H1 (cell line): ENCODE measurements at regions not wholly inside any gene's neighbourhood (a gene's known extent, or its start where the extent isn't known, plus 50 kb on each side); places are given as distances from the start of the nearest gene placed in this dataset.

Source experiments
- CTCF ChIA-PET: fragments of 300-600 bp; sonication (Branson Sonifier 250); formaldehyde crosslinking; loops from one replicate; lab custom pipeline; 2021; ENCODE audit not compliant: partially characterized antibody; lab: Charles Lee
- POLR2A ChIA-PET: fragments of 300-600 bp; sonication (Branson Sonifier 250); formaldehyde crosslinking; loops from one replicate; lab custom pipeline; 2021; ENCODE audit warnings: inconsistent platforms; ENCODE audit not compliant: partially characterized antibody; lab: Charles Lee
- DNase-seq, 2 experiments: peaks; one replicate each; pipeline versions ENCODE4 v3.0.0 to v3.0.0-alpha.2; 2010 to 2022; ENCODE audit warnings: low spot score in 2 of 2, low read depth in 1 of 2, mixed read lengths in 1 of 2
- FAIRE-seq: peaks from 2 replicates; lab custom pipeline; 2011; peaks lifted over from hg19 to GRCh38; lab: Jason Lieb, UNC
- H2AFZ ChIP-seq: 2 replicates; pipeline ENCODE4 v1.8.1; 2012; ENCODE audit warnings: low read length, inconsistent platforms
- H2AK5ac ChIP-seq: 2 replicates; pipeline ENCODE4 v1.6.1; 2013; ENCODE audit warnings: low read depth, low read length
- H2BK120ac ChIP-seq: replicated peaks from 2 replicates; pipeline ENCODE3; 2013; ENCODE audit warnings: low read depth, low read length, inconsistent platforms
- H2BK12ac ChIP-seq: 2 replicates; pipeline ENCODE4 v1.6.1; 2013; ENCODE audit warnings: low read depth, low read length
- H2BK15ac ChIP-seq: 2 replicates; pipeline ENCODE4 v1.6.1; 2013; ENCODE audit warnings: low read length
- H2BK20ac ChIP-seq: 2 replicates; pipeline ENCODE4 v1.6.1; 2013; ENCODE audit warnings: low read length
- H2BK5ac ChIP-seq: 2 replicates; pipeline ENCODE4 v1.6.1; 2013; ENCODE audit warnings: low read depth, low read length
- H3K14ac ChIP-seq: 2 replicates; pipeline ENCODE4 v1.6.1; 2013; ENCODE audit warnings: inconsistent platforms; ENCODE audit not compliant: insufficient read length
- H3K18ac ChIP-seq: 2 replicates; pipeline ENCODE4 v1.6.1; 2013; ENCODE audit warnings: low read length; ENCODE audit errors: extremely low read depth
- H3K23ac ChIP-seq: 2 replicates; pipeline ENCODE4 v1.6.1; 2013; ENCODE audit warnings: inconsistent platforms; ENCODE audit not compliant: insufficient read length
- H3K23me2 ChIP-seq: 2 replicates; pipeline ENCODE4 v1.6.1; 2013; ENCODE audit warnings: low read depth, low read length
- H3K27ac ChIP-seq: 2 replicates; pipeline ENCODE4 v1.6.1; 2011; ENCODE audit warnings: low read depth, low read length, inconsistent platforms
- H3K27me3 ChIP-seq, 4 experiments: replicated peaks in 1 of 4; 1 replicate in 1 of 4; 2 replicates in 3 of 4; pipeline versions ENCODE4 v1.6.1 to v1.8.1; 2011 to 2013; ENCODE audit warnings: low read length in 3 of 4, mild to moderate bottlenecking in 3 of 4, inconsistent platforms in 2 of 4, mixed read lengths in 2 of 4, moderate library complexity in 1 of 4; ENCODE audit not compliant: control insufficient read depth in 3 of 4, insufficient read depth in 3 of 4; ENCODE audit errors: extremely low read depth in 1 of 4
- H3K36me3 ChIP-seq, 4 experiments: 2 replicates each; pipeline versions ENCODE4 v1.6.1 to v1.8.1; 2011 to 2013; ENCODE audit warnings: mild to moderate bottlenecking in 4 of 4, low read length in 3 of 4, moderate library complexity in 2 of 4, control low read depth in 1 of 4, inconsistent platforms in 1 of 4; ENCODE audit not compliant: insufficient read depth in 4 of 4, control insufficient read depth in 2 of 4
- H3K4ac ChIP-seq: replicated peaks from 2 replicates; pipeline ENCODE3; 2013; ENCODE audit warnings: low read length, low read depth, mixed read lengths, inconsistent platforms; ENCODE audit not compliant: insufficient read length
- H3K4me1 ChIP-seq, 4 experiments: replicated peaks in 1 of 4; 1 replicate in 1 of 4; 2 replicates in 3 of 4; pipeline versions ENCODE4 v1.6.1 to v1.8.1; 2011 to 2013; ENCODE audit warnings: low read length in 3 of 4, inconsistent platforms in 2 of 4, mixed read lengths in 1 of 4; ENCODE audit not compliant: insufficient read depth in 4 of 4, control insufficient read depth in 3 of 4
- H3K4me2 ChIP-seq, 2 experiments: 2 replicates each; pipeline versions ENCODE4 v1.6.1 to v1.8.1; 2011 to 2013; ENCODE audit warnings: low read depth in 2 of 2, low read length in 2 of 2, control low read depth in 1 of 2, inconsistent platforms in 1 of 2, mild to moderate bottlenecking in 1 of 2; ENCODE audit not compliant: insufficient read depth in 1 of 2
- H3K4me3 ChIP-seq, 4 experiments: fragments of 200-600, 300-600 bp in 1 of 4; sonication (generic), shearing (Covaris generic), sonication (Bioruptor Twin) in 1 of 4; 2 replicates each; pipeline versions ENCODE4 v1.5.1 to v1.8.1; 2011 to 2016; ENCODE audit warnings: low read length in 4 of 4, low read depth in 3 of 4, control low read depth in 2 of 4, inconsistent platforms in 2 of 4, mild to moderate bottlenecking in 2 of 4, mixed read lengths in 1 of 4, moderate library complexity in 1 of 4; ENCODE audit not compliant: insufficient read depth in 2 of 4; ENCODE audit errors: extremely low read depth in 1 of 4
- H3K56ac ChIP-seq: replicated peaks from 2 replicates; pipeline ENCODE3; 2013; ENCODE audit warnings: low read depth, mild to moderate bottlenecking, mixed read lengths, low read length, inconsistent platforms; ENCODE audit not compliant: insufficient read length
- H3K79me1 ChIP-seq: 2 replicates; pipeline ENCODE4 v1.6.1; 2013; ENCODE audit warnings: low read depth, low read length, control low read depth
- H3K79me2 ChIP-seq, 2 experiments: 2 replicates each; pipeline versions ENCODE4 v1.6.1 to v1.8.1; 2012 to 2013; ENCODE audit warnings: low read length in 2 of 2, mild to moderate bottlenecking in 2 of 2, inconsistent platforms in 1 of 2; ENCODE audit not compliant: insufficient read depth in 2 of 2, control insufficient read depth in 1 of 2
- H3K9ac ChIP-seq, 4 experiments: replicated peaks in 1 of 4; 1 replicate in 1 of 4; 2 replicates in 3 of 4; pipeline versions ENCODE4 v1.6.1 to v1.8.1; 2011 to 2013; ENCODE audit warnings: low read depth in 3 of 4, low read length in 3 of 4, control low read depth in 2 of 4, mild to moderate bottlenecking in 2 of 4, moderate library complexity in 2 of 4, inconsistent platforms in 1 of 4; ENCODE audit errors: extremely low read depth in 1 of 4
- H3K9me3 ChIP-seq, 2 experiments: 2 replicates each; pipeline versions ENCODE4 v1.6.1 to v1.8.1; 2012 to 2013; ENCODE audit warnings: mild to moderate bottlenecking in 2 of 2, moderate library complexity in 2 of 2, control low read depth in 1 of 2, inconsistent platforms in 1 of 2, low read depth in 1 of 2, low read length in 1 of 2, mixed read lengths in 1 of 2; ENCODE audit not compliant: insufficient read depth in 2 of 2
- H4K20me1 ChIP-seq, 2 experiments: replicated peaks in 1 of 2; 2 replicates each; pipeline versions ENCODE3 to v1.8.1; 2011 to 2013; ENCODE audit warnings: inconsistent platforms in 2 of 2, low read length in 2 of 2, mild to moderate bottlenecking in 1 of 2; ENCODE audit not compliant: insufficient read depth in 2 of 2, control insufficient read depth in 1 of 2
- H4K5ac ChIP-seq: 2 replicates; pipeline ENCODE4 v1.6.1; 2013; ENCODE audit warnings: low read length, low read depth, mixed read lengths, inconsistent platforms; ENCODE audit not compliant: insufficient read length
- H4K8ac ChIP-seq: 2 replicates; pipeline ENCODE4 v1.8.0; 2013; ENCODE audit warnings: mild to moderate bottlenecking, moderate library complexity, low read length, inconsistent platforms; ENCODE audit not compliant: insufficient read depth; ENCODE audit errors: extremely low read depth
- H4K91ac ChIP-seq: replicated peaks from 2 replicates; pipeline ENCODE3; 2013; ENCODE audit warnings: low read length, mixed read lengths, inconsistent platforms; ENCODE audit not compliant: insufficient read length
- ATF2 ChIP-seq: IDR thresholded peaks from 2 replicates; pipeline ENCODE4 v1.6.1; 2012; ENCODE audit warnings: low read length, inconsistent platforms
- BACH1 ChIP-seq: IDR thresholded peaks from 2 replicates; pipeline ENCODE4 v1.6.1; 2012; ENCODE audit warnings: low read length, improper control_type of control experiment
- CTCF ChIP-seq, 3 experiments: IDR thresholded peaks; 1 replicate in 2 of 3; 2 replicates in 1 of 3; pipeline versions ENCODE4 v1.5.1 to v1.6.1; 2011; ENCODE audit warnings: low read length in 3 of 3, mild to moderate bottlenecking in 3 of 3, inconsistent platforms in 2 of 3, low read depth in 1 of 3, moderate library complexity in 1 of 3; ENCODE audit not compliant: insufficient read depth in 1 of 3; ENCODE audit errors: control extremely low read depth in 1 of 3
- E2F6 ChIP-seq: IDR thresholded peaks from 2 replicates; pipeline ENCODE4 v1.6.1; 2012; ENCODE audit warnings: inconsistent platforms
- HDAC2 ChIP-seq, 2 experiments: fragments of 300-600 bp in 1 of 2; sonication (generic) in 1 of 2; IDR thresholded peaks; 2 replicates each; pipeline ENCODE4 v1.6.1; 2011 to 2012; ENCODE audit warnings: low read depth in 2 of 2, low read length in 2 of 2, mild to moderate bottlenecking in 2 of 2, moderate library complexity in 2 of 2, borderline replicate concordance in 1 of 2, inconsistent platforms in 1 of 2
- KDM5A ChIP-seq: fragments of 200-600 bp; IDR thresholded peaks from 2 replicates; pipeline ENCODE4 v1.7.1; 2012; ENCODE audit warnings: mild to moderate bottlenecking, low read length, inconsistent platforms, mixed read lengths
- POLR2AphosphoS5 ChIP-seq: IDR thresholded peaks from 2 replicates; pipeline ENCODE4 v1.6.1; 2011; ENCODE audit warnings: low read depth, low read length
- TAF1 ChIP-seq: IDR thresholded peaks from 2 replicates; pipeline ENCODE4 v1.6.1; 2011; ENCODE audit warnings: mild to moderate bottlenecking, low read depth, low read length
- TEAD4 ChIP-seq: IDR thresholded peaks from 2 replicates; pipeline ENCODE4 v1.6.1; 2012; ENCODE audit warnings: low read depth, low read length, inconsistent platforms, mixed read lengths
- WGBS, 2 experiments: shearing (Covaris generic) in 1 of 2; methylation state at CpG; one replicate each; pipeline versions ENCODE4 v1.1.6 to v1.1.7; 2013 to 2015; ENCODE audit warnings: low lambda C conversion rate in 2 of 2, mixed read lengths in 2 of 2, inconsistent platforms in 1 of 2, low coverage in 1 of 2, missing lambda C conversion rate in 1 of 2; ENCODE audit not compliant: insufficient replicate concordance in 2 of 2, insufficient coverage in 1 of 2, insufficient read length in 1 of 2; ENCODE audit errors: extremely low coverage in 1 of 2, missing lambda C conversion rate in 1 of 2; 5-methylcytosine and 5-hydroxymethylcytosine counted together

GRCh38 chr9:13027879-13028278 is 251.6 kb downstream of the MPDZ start:
- WGBS, 2 experiments: 87% methylated on average over 6 of the region's 6 CpGs; no CpG with 5 or more reads in 1 of the 2 experiments
- H3K27me3 ChIP-seq: no peaks in the 10 kb centered on the region
- POLR2A ChIA-PET: no interaction called here
- no peak for TF ChIP-seq HDAC2 (IDR thresholded peaks at IDR 0.05; ENCODE audit: borderline replicate concordance in 1 of 2, low read depth in 2 of 2, low read length in 2 of 2)
- no peak for TF ChIP-seq TEAD4
- no peak for TF ChIP-seq BACH1
- TF ChIP-seq TAF1: no peak
- no peak for TF ChIP-seq ATF2
- TF ChIP-seq E2F6: no peak
- no peak for TF ChIP-seq POLR2AphosphoS5
- no peak for TF ChIP-seq KDM5A
- TF ChIP-seq CTCF (IDR thresholded peaks at IDR 0.05; ENCODE audit: control extremely low read depth in 1 of 3, insufficient read depth in 1 of 3, low read depth in 1 of 3, low read length in 3 of 3): no peak

More at GRCh38 chr9:13027879-13028278, 251.6 kb downstream of the MPDZ start:
- FAIRE-seq: no peak
- Histone ChIP-seq H4K8ac (no peak overlapping the region), H3K23me2 (no peaks in the 10 kb centered on the region), H2BK15ac (no peak overlapping the region), H3K4me2 (no peak overlapping the region), H3K18ac (no peak overlapping the region), H3K27ac (no peak overlapping the region), H2AFZ (no peak overlapping the region), H4K20me1 (no peaks in the 10 kb centered on the region), H3K23ac (no peak overlapping the region), H3K4me1 (no peaks in the 10 kb centered on the region), H3K4me3 (no peak overlapping the region), H3K36me3 (no peaks in the 10 kb centered on the region), H3K79me1 (no peaks in the 10 kb centered on the region), H2BK120ac (no peak overlapping the region), H4K5ac (no peak overlapping the region), H2BK12ac (no peak overlapping the region), H2AK5ac (no peak overlapping the region), H3K56ac (no peak overlapping the region), H3K14ac (no peak overlapping the region), H3K4ac (no peak overlapping the region), H3K79me2 (no peaks in the 10 kb centered on the region), H3K9ac (no peak overlapping the region), H2BK20ac (no peak overlapping the region), H4K91ac (no peak overlapping the region), H3K9me3 (no peaks in the 10 kb centered on the region), H2BK5ac (no peak overlapping the region)
- no peak for DNase-seq
- CTCF ChIA-PET: interaction anchor here (0.5 kb wide), 1 partner anchor 156 kb away, joined by 3 read pairs; no protein-coding TSS in a partner anchor
